Smooth muscle cell (in vitro differentiated cells): ENCODE measurements at regions not wholly inside any gene's neighbourhood (a gene's known extent, or its start where the extent isn't known, plus 50 kb on each side); places are given as distances from the start of the nearest gene placed in this dataset.

Source experiments
- DNase-seq: peaks from one replicate; lab custom pipeline; 2025; ENCODE audit not compliant: unreplicated experiment; lab: John Stamatoyannopoulos, UW
- H2AFZ ChIP-seq: fragments of 200-600 bp; sonication (generic); 2 replicates; pipeline ENCODE4 v1.6.0; 2016; ENCODE audit warnings: antibody characterized with exemption, low read depth, mild to moderate bottlenecking
- H3F3A ChIP-seq: fragments of 200-600 bp; sonication (generic); 2 replicates; pipeline ENCODE4 v1.6.0; 2017; ENCODE audit warnings: antibody characterized with exemption, low read depth
- H3K27ac ChIP-seq: fragments of 200-600 bp; sonication (generic); 2 replicates; pipeline ENCODE4 v1.5.1; 2016; ENCODE audit warnings: low read depth, mild to moderate bottlenecking
- H3K27me3 ChIP-seq: fragments of 200-600 bp; sonication (generic); 2 replicates; pipeline ENCODE4 v1.6.1; 2016; ENCODE audit warnings: low read depth, mild to moderate bottlenecking
- H3K36me3 ChIP-seq: fragments of 200-600 bp; sonication (generic); 2 replicates; pipeline ENCODE4 v1.5.1; 2016; ENCODE audit warnings: low read depth
- H3K4me1 ChIP-seq: fragments of 200-600 bp; sonication (generic); 2 replicates; pipeline ENCODE4 v1.5.1; 2016; ENCODE audit warnings: low read depth
- H3K4me2 ChIP-seq: fragments of 200-600 bp; sonication (generic); 2 replicates; pipeline ENCODE4 v1.6.0; 2016; ENCODE audit warnings: mild to moderate bottlenecking
- H3K4me3 ChIP-seq: fragments of 200-600 bp; sonication (generic); 2 replicates; pipeline ENCODE4 v1.5.1; 2016; ENCODE audit warnings: mild to moderate bottlenecking
- H3K79me2 ChIP-seq: fragments of 200-600 bp; sonication (generic); 2 replicates; pipeline ENCODE4 v1.6.0; 2016; ENCODE audit warnings: low read depth, mild to moderate bottlenecking
- H3K9ac ChIP-seq: fragments of 200-600 bp; sonication (generic); 2 replicates; pipeline ENCODE4 v1.6.0; 2016; ENCODE audit warnings: low read depth
- H3K9me3 ChIP-seq: fragments of 200-600 bp; sonication (generic); replicated peaks from 2 replicates; pipeline ENCODE4 v1.5.1; 2016; ENCODE audit warnings: low read depth
- H4K20me1 ChIP-seq: fragments of 200-600 bp; sonication (generic); 2 replicates; pipeline ENCODE4 v1.6.0; 2016; ENCODE audit warnings: low read depth
- CTCF ChIP-seq: fragments of 200-600 bp; sonication (generic); IDR thresholded peaks from 2 replicates; pipeline ENCODE4 v1.5.1; 2017; ENCODE audit warnings: borderline replicate concordance, mild to moderate bottlenecking, antibody characterized with exemption; ENCODE audit not compliant: insufficient read depth, poor library complexity, severe bottlenecking
- WGBS: methylation state at CpG from one replicate; pipeline ENCODE4 v1.1.7; 2016; ENCODE audit warnings: low lambda C conversion rate; 5-methylcytosine and 5-hydroxymethylcytosine counted together

- H3K36me3 ChIP-seq, result no peaks in the 10 kb centered on the region
- no peak overlapping the region for H3K4me2 ChIP-seq
- no peaks in the 10 kb centered on the region for H3K9me3 ChIP-seq
- no peak overlapping the region for H3K9ac ChIP-seq
- no peak overlapping the region for H2AFZ ChIP-seq
- no peaks in the 10 kb centered on the region for H3K27me3 ChIP-seq
- H3K4me1 ChIP-seq, result no peaks in the 10 kb centered on the region
- no peak overlapping the region for H3K4me3 ChIP-seq
- H3K27ac ChIP-seq, result no peak overlapping the region
- WGBS, result 83% methylated on average over 1 of the region's 1 CpG
- H3K79me2 ChIP-seq, result no peaks in the 10 kb centered on the region
- DNase-seq, result no peak
- no peak for TF ChIP-seq CTCF
- H4K20me1 ChIP-seq, result no peaks in the 10 kb centered on the region
- H3F3A ChIP-seq, result no peaks in the 10 kb centered on the region
Measured at GRCh38 chr2:194926873-194927272, 730.2 kb upstream of the SLC39A10 start.

- Histone ChIP-seq H3K36me3 (no peaks in the 10 kb centered on the region), H3K4me3 (no peak overlapping the region), H3K79me2 (no peaks in the 10 kb centered on the region), H2AFZ (no peak overlapping the region), H3K9ac (no peak overlapping the region), H4K20me1 (no peaks in the 10 kb centered on the region), H3F3A (no peaks in the 10 kb centered on the region), H3K4me2 (no peak overlapping the region), H3K4me1 (no peaks in the 10 kb centered on the region), H3K27me3 (no peaks in the 10 kb centered on the region), H3K27ac (no peak overlapping the region), H3K9me3 (no peaks in the 10 kb centered on the region)
- TF ChIP-seq CTCF, result no peak
- no peak for DNase-seq
- 93% methylated on average over 4 of the region's 4 CpGs for WGBS
Measured at GRCh38 chr2:194925742-194926141, 731.3 kb upstream of the SLC39A10 start.

- DNase-seq, result no peak
- Histone ChIP-seq H4K20me1 (no peaks in the 10 kb centered on the region), H3K9me3 (no peaks in the 10 kb centered on the region), H3K4me2 (no peak overlapping the region), H3K27ac (no peak overlapping the region), H3K36me3 (no peaks in the 10 kb centered on the region), H3K4me1 (no peaks in the 10 kb centered on the region), H3K4me3 (no peak overlapping the region), H2AFZ (no peak overlapping the region), H3F3A (no peaks in the 10 kb centered on the region), H3K27me3 (no peaks in the 10 kb centered on the region), H3K79me2 (no peaks in the 10 kb centered on the region), H3K9ac (no peak overlapping the region)
- no peak for TF ChIP-seq CTCF
Measured at GRCh38 chr2:194917519-194917918, 739.5 kb upstream of the SLC39A10 start.

- Histone ChIP-seq H3K4me3 (no peak overlapping the region), H3K79me2 (no peaks in the 10 kb centered on the region), H3K4me1 (no peaks in the 10 kb centered on the region), H3K4me2 (no peak overlapping the region), H3K9ac (no peak overlapping the region), H3K27me3 (no peaks in the 10 kb centered on the region), H3K27ac (no peak overlapping the region), H4K20me1 (no peaks in the 10 kb centered on the region), H3F3A (no peaks in the 10 kb centered on the region), H3K36me3 (no peaks in the 10 kb centered on the region), H2AFZ (no peak overlapping the region), H3K9me3 (no peaks in the 10 kb centered on the region)
- 90% methylated on average over 1 of the region's 1 CpG for WGBS
- DNase-seq, result no peak
- TF ChIP-seq CTCF, result no peak
Measured at GRCh38 chr2:194915485-194915884, 741.5 kb upstream of the SLC39A10 start.
